Middle frontal gyrus (tissue), 1 donor: ENCODE measurements at regions not wholly inside any gene's neighbourhood (a gene's known extent, or its start where the extent isn't known, plus 50 kb on each side); places are given as distances from the start of the nearest gene placed in this dataset.

Source experiments
- DNase-seq: peaks from one replicate; pipeline ENCODE4 v3.0.0-alpha.2; 2015; ENCODE audit warnings: low spot score; ENCODE audit errors: extremely low spot score

- no peak for DNase-seq
Measured at GRCh38 chr18:60975420-60975819, 357.8 kb upstream of the CDH20 start.

- DNase-seq = no peak
Measured at GRCh38 chr18:60976976-60977375, 356.3 kb upstream of the CDH20 start.

DNA sequence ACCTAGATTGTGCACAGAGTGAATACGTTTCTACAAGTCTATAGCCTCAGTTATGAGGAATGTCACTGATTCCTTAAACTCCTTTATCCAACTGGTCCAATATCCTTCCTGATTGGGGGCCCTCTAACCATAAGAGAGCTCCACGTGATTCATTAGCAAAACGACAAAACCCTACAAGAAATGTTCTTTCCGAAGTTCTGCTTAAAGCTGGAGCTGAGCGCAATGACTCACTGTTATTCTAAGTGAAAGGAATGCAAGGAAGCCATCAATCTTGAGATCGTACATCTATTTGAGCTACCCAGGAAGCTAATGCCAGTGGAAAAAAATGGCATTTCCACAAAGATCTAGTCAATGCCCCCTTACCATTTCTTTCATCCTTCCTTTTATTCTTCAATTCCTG is 354.9 kb upstream of the CDH20 start:
- no peak for DNase-seq

GRCh38 chr18:60980422-60981005 is 352.7 kb upstream of the CDH20 start:
- no peak for DNase-seq

- no peak for DNase-seq
Measured at GRCh38 chr18:60981682-60982328, 351.4 kb upstream of the CDH20 start.

GRCh38 chr18:60982329-60982695 is 350.9 kb upstream of the CDH20 start:
- no peak for DNase-seq

GRCh38 chr18:60982928-60983327 is 350.3 kb upstream of the CDH20 start:
- no peak for DNase-seq

DNA sequence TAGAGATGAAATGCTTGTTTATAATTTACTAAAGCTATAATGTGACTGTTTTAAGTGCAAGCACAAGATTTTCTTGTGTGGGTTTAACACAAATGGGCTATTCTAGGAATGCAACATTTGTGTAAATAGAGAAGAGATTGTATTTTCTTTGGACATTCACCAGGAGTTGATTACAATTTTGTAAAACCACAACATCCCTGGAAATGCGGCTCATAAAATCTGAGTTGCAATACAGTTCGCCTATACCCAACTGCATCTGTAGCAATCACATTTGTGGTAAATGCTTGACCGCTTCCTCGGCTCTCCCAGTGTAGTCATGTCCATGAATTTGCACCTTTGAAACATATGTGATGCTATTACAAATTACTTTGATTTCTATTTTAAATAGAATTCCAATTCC is 348.7 kb upstream of the CDH20 start:
- DNase-seq = no peak

DNA sequence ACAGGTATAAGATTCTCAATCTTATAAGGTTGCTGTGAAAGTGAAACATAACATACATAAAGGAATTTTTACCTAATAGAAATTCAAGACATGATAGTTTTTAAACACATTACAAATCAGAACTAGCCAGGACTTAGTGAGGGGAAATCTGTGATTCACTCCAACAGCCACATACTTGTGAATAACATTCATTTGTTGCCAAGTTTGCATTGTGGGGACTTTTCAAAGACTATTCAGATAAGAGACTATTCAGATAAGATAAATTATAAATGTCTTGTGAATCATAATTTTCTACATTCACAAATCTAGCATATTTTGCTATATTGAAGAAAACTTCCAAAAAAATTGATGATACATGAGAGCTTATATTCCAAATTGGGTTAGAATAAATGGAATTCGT is 345.3 kb upstream of the CDH20 start:
- no peak for DNase-seq

DNA sequence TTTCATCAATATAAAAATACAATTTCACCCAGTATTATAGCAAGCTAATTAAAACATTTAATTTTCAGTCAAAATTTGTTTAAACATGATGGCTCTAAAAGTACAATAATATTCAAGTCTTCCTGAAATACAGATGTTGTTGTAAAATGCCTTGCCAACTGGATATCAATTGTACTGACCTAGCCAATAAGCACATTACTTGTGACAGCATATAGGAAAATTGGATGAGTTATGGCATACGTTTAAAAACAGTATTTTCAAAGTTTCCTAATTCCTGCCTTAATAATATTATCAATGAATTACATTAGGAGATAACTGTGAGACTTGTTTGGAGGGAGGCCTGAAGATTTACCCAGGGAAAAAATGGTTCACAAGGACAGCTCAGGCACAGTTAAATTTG is 336.9 kb upstream of the CDH20 start:
- DNase-seq = no peak

- DNase-seq = no peak
Measured at GRCh38 chr18:60996822-60997221, 336.4 kb upstream of the CDH20 start.

DNA sequence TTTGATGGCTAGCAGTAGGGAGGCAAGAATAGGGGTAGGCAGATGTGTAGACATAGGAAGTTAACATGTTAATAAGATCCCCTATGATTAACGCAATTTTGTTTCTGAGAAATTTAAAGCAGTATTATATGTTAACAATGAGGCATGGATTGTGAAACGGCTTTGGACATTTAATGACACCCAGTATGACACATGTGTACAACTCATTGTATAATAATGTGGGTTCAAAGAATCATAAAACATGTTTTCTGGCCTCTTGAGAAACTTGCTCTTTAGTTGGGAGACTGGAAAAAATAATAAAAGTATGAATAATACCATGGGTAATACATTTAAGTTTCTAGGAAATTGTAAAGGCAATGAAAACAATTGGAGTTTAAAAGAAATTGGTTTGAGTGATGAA is 332.1 kb upstream of the CDH20 start:
- no peak for DNase-seq

GRCh38 chr18:61006687-61007224 is 326.5 kb upstream of the CDH20 start:
- no peak for DNase-seq

DNA sequence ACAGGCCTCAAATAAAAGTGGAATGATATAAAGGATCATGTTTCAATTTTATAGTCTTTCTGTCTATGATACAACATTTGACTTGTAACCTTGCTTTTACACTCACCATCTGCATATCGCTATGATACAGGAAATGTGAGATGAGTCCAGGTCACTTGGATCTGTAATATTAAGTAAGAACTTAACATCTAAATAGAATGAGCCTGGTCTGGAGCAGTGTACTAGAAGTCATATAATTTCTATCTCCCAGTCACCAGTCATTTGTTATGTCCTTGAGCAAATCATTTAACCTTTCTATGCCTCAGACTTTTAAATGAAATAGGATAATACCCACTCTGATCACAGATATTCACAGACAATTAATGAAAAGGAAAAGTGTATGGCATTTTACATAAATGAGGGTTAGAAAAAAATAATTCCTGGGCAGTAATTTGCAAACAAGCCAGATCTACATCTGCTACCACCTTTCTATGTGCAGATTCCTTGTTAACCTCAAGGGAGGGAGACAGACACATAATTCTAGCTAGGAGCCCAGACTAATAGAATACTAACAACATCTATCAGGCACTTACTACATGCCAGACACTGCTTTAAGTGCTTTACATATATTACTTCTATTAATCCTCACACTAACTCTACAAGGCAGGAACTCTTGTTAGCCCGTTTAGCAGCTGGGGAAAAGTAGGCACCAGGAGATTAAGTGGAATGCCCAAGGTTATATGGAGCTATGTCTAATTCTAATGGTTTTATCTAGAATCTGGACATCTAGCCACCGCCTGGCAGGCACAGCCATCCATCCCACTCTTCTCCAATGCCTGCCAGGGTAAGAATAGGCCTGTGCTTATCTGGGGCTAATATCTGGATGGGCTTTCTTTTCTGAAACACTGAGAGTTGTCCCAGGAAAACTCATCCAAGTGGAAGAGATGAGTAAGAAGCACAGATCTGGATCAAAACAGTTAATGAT is 313.6 kb upstream of the CDH20 start:
- no peak for DNase-seq

DNA sequence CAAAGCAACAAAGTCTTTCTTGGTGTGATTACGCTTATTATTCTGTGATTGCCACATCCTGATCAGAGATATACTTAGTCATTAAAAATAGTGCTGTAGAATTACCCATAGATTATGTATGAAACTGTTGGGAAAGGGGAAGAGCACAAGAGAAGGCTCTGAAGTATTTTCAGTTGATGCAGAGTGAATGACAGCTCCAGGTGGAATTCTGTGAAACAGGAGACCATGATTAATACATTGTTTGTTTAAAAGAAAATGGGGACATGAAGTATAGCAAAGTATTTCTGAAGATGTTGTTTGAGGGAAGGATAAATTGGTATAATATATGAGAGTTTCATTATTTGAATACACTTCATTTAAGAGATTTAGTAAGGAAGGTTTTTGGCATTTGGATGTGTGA is 307.6 kb upstream of the CDH20 start:
- DNase-seq = no peak

DNA sequence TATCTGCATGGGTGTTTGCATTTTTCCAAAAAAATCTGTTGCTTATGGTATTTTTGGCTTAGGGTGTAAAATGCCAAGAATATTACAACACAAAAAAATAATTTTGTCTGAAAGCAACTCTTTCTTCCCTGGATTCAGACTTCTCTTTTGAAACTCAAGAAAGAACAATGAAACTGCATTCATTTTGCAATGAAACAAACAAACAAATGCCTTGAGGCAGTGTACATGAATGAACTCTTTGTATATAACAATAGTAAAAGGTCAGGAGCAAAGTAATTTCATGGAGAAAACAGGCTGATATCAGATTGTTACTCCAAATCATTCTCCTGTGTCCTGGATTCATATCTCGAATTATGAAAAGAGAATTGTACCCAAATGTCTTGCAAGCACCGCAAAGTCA is 301.6 kb upstream of the CDH20 start:
- peak; percentile 20 for DNase-seq

GRCh38 chr18:61034580-61034979 is 298.6 kb upstream of the CDH20 start:
- DNase-seq = no peak

DNA sequence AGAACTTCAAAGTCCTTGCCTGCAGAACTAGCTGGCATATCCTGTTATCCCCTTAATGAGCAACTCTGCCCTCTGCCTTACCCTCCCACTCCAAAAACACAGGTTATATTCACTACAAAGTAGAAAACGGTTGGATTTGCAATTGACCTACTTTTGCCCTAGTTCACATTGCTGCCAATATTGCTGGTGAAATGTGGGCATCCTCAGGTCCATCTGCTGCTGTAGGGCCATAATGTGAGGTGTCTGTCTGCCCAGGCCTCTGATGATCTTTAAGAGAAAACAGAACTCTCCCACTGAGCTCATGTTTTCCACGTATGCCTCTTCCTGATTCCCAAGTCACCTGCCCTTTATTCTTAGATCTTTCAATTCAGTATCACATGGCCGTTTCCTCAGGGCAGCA is 294.0 kb upstream of the CDH20 start:
- DNase-seq = no peak

DNA sequence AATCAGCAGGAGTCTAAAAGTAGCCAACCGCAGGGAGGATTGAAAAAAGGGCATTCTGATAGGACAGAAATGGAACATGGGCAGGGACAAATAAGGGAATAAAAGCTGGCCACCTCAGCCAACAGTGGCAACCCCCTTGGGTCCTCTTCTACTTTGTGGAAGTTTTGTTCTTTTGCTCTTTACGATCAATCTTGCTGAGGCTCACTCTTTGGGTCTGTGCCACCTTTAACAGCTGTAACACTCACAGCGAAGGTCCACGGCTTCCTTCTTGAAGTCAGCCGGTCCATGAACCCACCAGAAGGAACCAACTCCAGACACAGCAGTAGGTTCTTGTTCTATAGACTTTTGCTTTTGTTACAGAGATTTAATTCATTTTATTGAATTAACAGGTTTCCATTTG is 285.4 kb upstream of the CDH20 start:
- DNase-seq = no peak

GRCh38 chr18:61057443-61057842 is 275.8 kb upstream of the CDH20 start:
- DNase-seq = no peak

GRCh38 chr18:61062258-61062657 is 271.0 kb upstream of the CDH20 start:
- DNase-seq = no peak

DNA sequence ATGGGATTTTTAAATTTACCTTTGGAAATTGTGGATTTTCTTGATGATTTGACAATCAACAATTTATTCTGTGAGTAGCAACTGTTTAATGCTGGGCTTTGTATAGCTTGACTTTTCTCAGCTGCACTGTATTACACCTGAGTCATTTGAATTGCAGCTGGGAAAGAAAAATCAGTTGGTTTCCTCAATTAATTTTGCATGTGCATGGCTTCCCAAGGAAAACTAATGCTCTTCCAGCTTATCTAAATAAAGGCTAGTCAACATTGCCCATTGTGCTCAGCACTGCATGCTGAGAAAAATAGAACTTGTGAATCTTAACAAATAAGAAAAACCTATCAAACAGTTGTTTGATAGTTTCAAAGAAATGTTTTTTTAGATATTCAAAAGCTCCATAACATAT is 268.3 kb upstream of the CDH20 start:
- DNase-seq = no peak
